Activated naive CD4-positive, alpha-beta T cell treated with anti-CD3 and anti-CD28 coated beads, Interleukin-2, amount 50 U/mL, for 24 hours (primary cell): ENCODE measurements at regions not wholly inside any gene's neighbourhood (a gene's known extent, or its start where the extent isn't known, plus 50 kb on each side); places are given as distances from the start of the nearest gene placed in this dataset.
"Not testable (repeated sequence)": the region's sequence is repeated elsewhere in the genome, so short reads cannot be mapped to it uniquely, and the experiment has no call there.

Experiments used
- H3K27ac Mint-ChIP-seq: one replicate; pipeline ENCODE4 v1.8.0; 2021; ENCODE audit warnings: mild to moderate bottlenecking, mixed read lengths
- H3K27me3 Mint-ChIP-seq: one replicate; pipeline ENCODE4 v1.8.0; 2021; ENCODE audit warnings: mixed read lengths
- H3K36me3 Mint-ChIP-seq: one replicate; pipeline ENCODE4 v1.8.0; 2021; ENCODE audit warnings: mixed read lengths
- H3K4me1 Mint-ChIP-seq: one replicate; pipeline ENCODE4 v1.8.0; 2021; ENCODE audit warnings: mixed read lengths
- H3K4me3 Mint-ChIP-seq: one replicate; pipeline ENCODE4 v1.8.0; 2021; ENCODE audit warnings: mild to moderate bottlenecking, mixed read lengths
- H3K9me3 Mint-ChIP-seq: one replicate; pipeline ENCODE4 v1.8.0; 2021; ENCODE audit warnings: mixed read lengths

DNA sequence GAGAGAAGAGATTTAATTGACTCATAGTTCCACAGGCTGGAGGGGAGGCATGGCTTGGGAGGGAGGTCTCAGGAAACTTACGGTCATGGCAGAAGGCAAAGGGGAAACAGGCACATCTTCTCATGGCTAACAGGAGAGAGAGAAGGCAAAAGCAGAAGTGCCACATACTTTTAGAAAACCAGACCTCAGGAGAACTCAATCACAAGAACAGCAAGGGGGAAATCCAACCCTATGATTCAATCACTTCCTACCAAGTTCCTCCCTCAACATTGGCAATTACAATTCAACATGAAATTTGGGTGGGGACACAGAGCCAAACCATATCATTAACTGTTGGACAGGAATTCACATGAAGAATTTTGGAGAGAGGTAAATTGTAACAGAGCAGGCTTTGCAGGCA lies 485.3 kb upstream of the PITX2 start:
- H3K4me3 Mint-ChIP-seq, result no peak overlapping the region
- no peaks in the 10 kb centered on the region for H3K36me3 Mint-ChIP-seq
- no peaks in the 10 kb centered on the region for H3K4me1 Mint-ChIP-seq
- H3K9me3 Mint-ChIP-seq, result no peaks in the 10 kb centered on the region
- no peaks in the 10 kb centered on the region for H3K27me3 Mint-ChIP-seq
- no peak overlapping the region for H3K27ac Mint-ChIP-seq

- H3K27ac Mint-ChIP-seq, result no peak overlapping the region
- H3K4me1 Mint-ChIP-seq, result no peaks in the 10 kb centered on the region
- no peaks in the 10 kb centered on the region for H3K36me3 Mint-ChIP-seq
- H3K4me3 Mint-ChIP-seq, result no peak overlapping the region
- H3K9me3 Mint-ChIP-seq, result no peaks in the 10 kb centered on the region
- no peaks in the 10 kb centered on the region for H3K27me3 Mint-ChIP-seq
Observed at GRCh38 chr4:111113591-111113990, 490.7 kb upstream of the PITX2 start.

- Mint-ChIP-seq H3K9me3 (no peaks in the 10 kb centered on the region), H3K4me3 (no peak overlapping the region), H3K27me3 (no peaks in the 10 kb centered on the region), H3K36me3 (no peaks in the 10 kb centered on the region), H3K4me1 (no peaks in the 10 kb centered on the region), H3K27ac (no peak overlapping the region)
Observed at GRCh38 chr4:111115881-111116280, 493.0 kb upstream of the PITX2 start.

- Mint-ChIP-seq H3K4me3 (no peak overlapping the region), H3K4me1 (no peaks in the 10 kb centered on the region), H3K27ac (no peak overlapping the region), H3K27me3 (no peaks in the 10 kb centered on the region), H3K36me3 (no peaks in the 10 kb centered on the region), H3K9me3 (no peaks in the 10 kb centered on the region)
Observed at GRCh38 chr4:111120191-111120590, 497.3 kb upstream of the PITX2 start.

- Mint-ChIP-seq H3K4me1 (no peaks in the 10 kb centered on the region), H3K27me3 (no peaks in the 10 kb centered on the region), H3K36me3 (no peaks in the 10 kb centered on the region), H3K4me3 (no peak overlapping the region), H3K9me3 (no peaks in the 10 kb centered on the region), H3K27ac (no peak overlapping the region)
Observed at GRCh38 chr4:111126340-111126739, 503.5 kb upstream of the PITX2 start.

DNA sequence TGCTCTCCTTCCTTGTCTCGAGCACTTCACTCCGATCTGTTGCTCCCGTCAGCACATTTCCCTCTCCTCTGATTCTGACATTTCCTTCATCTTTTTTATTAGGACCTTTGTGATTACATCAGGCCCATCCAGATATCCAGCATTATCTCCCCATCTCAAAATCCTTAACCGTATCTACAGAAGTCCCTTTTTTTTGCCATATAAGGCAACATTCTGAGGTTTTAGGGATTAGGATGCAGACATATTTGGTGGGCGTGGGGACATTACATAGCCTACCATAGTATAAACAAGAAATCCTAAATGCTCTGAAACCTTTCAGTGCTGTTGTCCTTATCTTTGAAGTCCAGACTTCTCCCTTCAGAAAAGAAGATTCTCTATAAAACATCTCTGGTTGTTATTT lies 505.0 kb upstream of the PITX2 start:
- no peaks in the 10 kb centered on the region for H3K4me1 Mint-ChIP-seq
- H3K4me3 Mint-ChIP-seq, result no peak overlapping the region
- H3K9me3 Mint-ChIP-seq, result no peaks in the 10 kb centered on the region
- H3K27me3 Mint-ChIP-seq, result no peaks in the 10 kb centered on the region
- no peaks in the 10 kb centered on the region for H3K36me3 Mint-ChIP-seq
- no peak overlapping the region for H3K27ac Mint-ChIP-seq

GRCh38 chr4:111128327-111128726 lies 505.4 kb upstream of the PITX2 start:
- H3K27ac Mint-ChIP-seq, result no peak overlapping the region
- no peaks in the 10 kb centered on the region for H3K4me1 Mint-ChIP-seq
- H3K27me3 Mint-ChIP-seq, result no peaks in the 10 kb centered on the region
- no peak overlapping the region for H3K4me3 Mint-ChIP-seq
- no peaks in the 10 kb centered on the region for H3K36me3 Mint-ChIP-seq
- no peaks in the 10 kb centered on the region for H3K9me3 Mint-ChIP-seq

- Mint-ChIP-seq H3K36me3 (no peaks in the 10 kb centered on the region), H3K9me3 (no peaks in the 10 kb centered on the region), H3K27me3 (no peaks in the 10 kb centered on the region), H3K27ac (no peak overlapping the region), H3K4me3 (no peak overlapping the region), H3K4me1 (no peaks in the 10 kb centered on the region)
Observed at GRCh38 chr4:111136438-111136837, 513.6 kb upstream of the PITX2 start.

DNA sequence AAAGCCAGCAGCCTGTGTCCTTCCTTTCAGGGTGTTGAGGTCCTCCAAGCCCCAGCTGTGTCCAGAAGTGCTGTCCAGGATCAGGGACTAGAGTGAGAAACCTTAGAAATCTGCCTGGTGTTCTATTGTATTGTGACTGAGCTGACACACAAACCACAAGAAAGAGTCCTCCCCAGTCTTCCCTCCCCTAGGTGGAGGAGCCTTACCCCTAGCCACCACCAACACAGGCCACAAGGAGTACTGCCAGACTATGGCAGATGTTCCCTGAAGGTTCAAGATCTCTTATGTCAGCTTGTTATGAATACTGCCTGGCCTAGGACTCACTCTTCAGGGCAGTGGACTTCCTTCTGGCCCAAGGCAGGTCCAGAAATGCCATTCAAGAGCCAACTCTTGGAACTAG lies 514.1 kb upstream of the PITX2 start:
- Mint-ChIP-seq H3K4me3 (no peak overlapping the region), H3K36me3 (no peaks in the 10 kb centered on the region), H3K9me3 (peaks cover 2% of the 10 kb centered on the region), H3K27me3 (no peaks in the 10 kb centered on the region), H3K4me1 (no peaks in the 10 kb centered on the region), H3K27ac (no peak overlapping the region)

DNA sequence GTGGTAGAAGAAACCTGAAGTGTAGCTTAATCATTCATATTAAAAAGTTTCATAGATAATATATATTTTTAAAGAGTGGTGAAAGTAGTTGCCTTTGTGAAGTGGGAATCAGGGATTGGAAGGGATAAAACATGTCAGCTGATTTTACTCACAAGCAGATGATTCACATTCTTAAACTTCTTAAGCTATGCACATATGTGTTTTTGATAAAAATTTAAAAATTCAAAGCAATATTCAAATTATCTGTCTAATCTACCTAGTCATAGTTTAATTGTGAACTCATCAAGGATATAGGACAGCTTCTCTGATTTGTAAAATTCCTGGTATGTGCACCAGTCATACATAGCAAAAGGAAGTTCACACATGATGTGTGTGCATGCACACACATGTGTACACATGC lies 520.6 kb upstream of the PITX2 start:
- no peaks in the 10 kb centered on the region for H3K4me1 Mint-ChIP-seq
- peaks cover 17% of the 10 kb centered on the region for H3K9me3 Mint-ChIP-seq
- H3K27me3 Mint-ChIP-seq, result no peaks in the 10 kb centered on the region
- no peaks in the 10 kb centered on the region for H3K36me3 Mint-ChIP-seq
- H3K4me3 Mint-ChIP-seq, result no peak overlapping the region
- H3K27ac Mint-ChIP-seq, result no peak overlapping the region

- no peaks in the 10 kb centered on the region for H3K27me3 Mint-ChIP-seq
- no peak overlapping the region for H3K27ac Mint-ChIP-seq
- H3K36me3 Mint-ChIP-seq, result no peaks in the 10 kb centered on the region
- peaks cover 9% of the 10 kb centered on the region for H3K9me3 Mint-ChIP-seq
- H3K4me1 Mint-ChIP-seq, result no peaks in the 10 kb centered on the region
- no peak overlapping the region for H3K4me3 Mint-ChIP-seq
Observed at GRCh38 chr4:111154934-111155333, 532.1 kb upstream of the PITX2 start.

DNA sequence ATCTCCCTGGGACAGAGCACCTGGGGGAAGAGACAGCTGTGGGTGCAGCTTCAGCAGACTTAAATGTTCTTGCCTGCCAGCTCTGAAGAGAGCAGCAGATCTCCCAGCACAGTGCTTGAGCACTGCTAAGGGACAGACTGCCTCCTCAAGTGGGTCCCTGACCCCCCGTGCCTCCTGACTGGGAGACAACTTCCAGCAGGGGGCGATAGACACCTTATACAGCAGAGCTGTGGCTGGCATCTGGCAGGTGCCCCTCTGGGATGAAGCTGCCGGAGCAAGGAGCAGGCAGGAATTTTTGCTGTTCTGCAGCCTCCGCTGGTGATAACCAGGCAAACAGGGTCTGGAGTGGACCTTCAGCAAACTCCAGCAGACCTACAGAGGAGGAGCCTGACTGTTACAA lies 541.7 kb upstream of the PITX2 start:
- not testable (repeated sequence) for H3K4me1 Mint-ChIP-seq, H3K27ac Mint-ChIP-seq, H3K27me3 Mint-ChIP-seq, H3K36me3 Mint-ChIP-seq, H3K4me3 Mint-ChIP-seq
- peaks cover 16% of the 10 kb centered on the region for H3K9me3 Mint-ChIP-seq

- Mint-ChIP-seq H3K4me3 (no peak overlapping the region), H3K36me3 (no peaks in the 10 kb centered on the region), H3K27ac (no peak overlapping the region), H3K27me3 (no peaks in the 10 kb centered on the region), H3K4me1 (no peaks in the 10 kb centered on the region), H3K9me3 (no peaks in the 10 kb centered on the region)
Observed at GRCh38 chr4:111174331-111174730, 551.5 kb upstream of the PITX2 start.

GRCh38 chr4:111178231-111178630 lies 555.4 kb upstream of the PITX2 start:
- H3K27me3 Mint-ChIP-seq, result no peaks in the 10 kb centered on the region
- no peak overlapping the region for H3K4me3 Mint-ChIP-seq
- no peak overlapping the region for H3K27ac Mint-ChIP-seq
- no peaks in the 10 kb centered on the region for H3K4me1 Mint-ChIP-seq
- peaks cover under 1% of the 10 kb centered on the region for H3K9me3 Mint-ChIP-seq
- H3K36me3 Mint-ChIP-seq, result no peaks in the 10 kb centered on the region

GRCh38 chr4:111187108-111187507 lies 564.2 kb upstream of the PITX2 start:
- no peaks in the 10 kb centered on the region for H3K27me3 Mint-ChIP-seq
- H3K36me3 Mint-ChIP-seq, result no peaks in the 10 kb centered on the region
- H3K9me3 Mint-ChIP-seq, result peaks cover 6% of the 10 kb centered on the region
- no peaks in the 10 kb centered on the region for H3K4me1 Mint-ChIP-seq
- no peak overlapping the region for H3K27ac Mint-ChIP-seq
- no peak overlapping the region for H3K4me3 Mint-ChIP-seq

GRCh38 chr4:111198446-111198845 lies 575.6 kb upstream of the PITX2 start:
- Mint-ChIP-seq H3K27ac (no peak overlapping the region), H3K4me3 (no peak overlapping the region), H3K36me3 (no peaks in the 10 kb centered on the region), H3K9me3 (peaks cover 6% of the 10 kb centered on the region), H3K27me3 (no peaks in the 10 kb centered on the region), H3K4me1 (no peaks in the 10 kb centered on the region)

DNA sequence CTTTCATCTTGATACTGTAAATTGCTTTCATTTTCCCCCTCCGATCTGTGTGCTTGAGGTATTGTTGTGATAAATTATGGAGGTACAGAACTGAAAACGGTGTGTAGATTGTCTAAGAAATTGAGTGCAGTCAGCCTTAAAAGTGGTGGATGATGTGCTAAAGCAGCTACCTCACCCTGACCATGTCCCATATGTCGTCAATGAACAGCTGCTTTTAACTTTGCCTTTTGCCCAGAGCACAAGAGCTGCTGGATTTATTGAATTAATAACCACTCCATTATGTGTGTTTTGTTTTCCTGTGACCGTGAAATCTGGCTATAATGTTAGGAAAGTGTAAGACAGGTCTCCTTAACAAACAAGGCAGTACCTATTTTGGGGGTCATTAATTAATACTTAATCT lies 581.9 kb upstream of the PITX2 start:
- no peaks in the 10 kb centered on the region for H3K27me3 Mint-ChIP-seq
- no peak overlapping the region for H3K27ac Mint-ChIP-seq
- H3K36me3 Mint-ChIP-seq, result no peaks in the 10 kb centered on the region
- no peaks in the 10 kb centered on the region for H3K9me3 Mint-ChIP-seq
- no peak overlapping the region for H3K4me3 Mint-ChIP-seq
- H3K4me1 Mint-ChIP-seq, result no peaks in the 10 kb centered on the region

DNA sequence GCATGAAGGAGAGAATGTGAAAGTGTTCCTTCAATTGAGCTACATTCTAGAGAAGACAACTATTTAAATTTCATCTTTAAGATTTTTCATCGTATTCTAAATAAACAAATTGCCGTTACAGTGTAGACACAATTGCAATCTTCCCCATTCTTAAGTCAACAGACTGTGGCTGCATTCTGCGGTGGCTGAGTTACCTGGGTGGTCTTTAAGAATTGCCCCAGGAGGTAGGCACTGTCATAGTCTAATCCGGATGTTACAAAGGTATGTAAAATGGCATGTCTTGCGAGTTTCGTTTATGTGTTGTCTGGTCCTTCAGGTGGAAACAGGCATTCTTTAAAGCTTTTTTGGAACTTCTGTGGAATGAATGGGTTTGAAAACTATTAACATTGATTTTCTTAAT lies 586.1 kb upstream of the PITX2 start:
- Mint-ChIP-seq H3K9me3 (no peaks in the 10 kb centered on the region), H3K4me1 (no peaks in the 10 kb centered on the region), H3K36me3 (no peaks in the 10 kb centered on the region), H3K4me3 (no peak overlapping the region), H3K27ac (no peak overlapping the region), H3K27me3 (no peaks in the 10 kb centered on the region)
